ENCODE measurements at regions not wholly inside any gene's neighbourhood (a gene's known extent, or its start where the extent isn't known, plus 50 kb on each side); places are given as distances from the start of the nearest gene placed in this dataset.

- no peak for TF ChIP-seq CTCF (IDR thresholded peaks at IDR 0.05)
- TF ChIP-seq ZFX (IDR thresholded peaks at IDR 0.05; ENCODE audit: borderline replicate concordance): no peak
These were observed 676.4 kb downstream of the SI start for GRCh38 chr3:164401923-164402322.
